GM12872 (cell line): ENCODE measurements at regions not wholly inside any gene's neighbourhood (a gene's known extent, or its start where the extent isn't known, plus 50 kb on each side); places are given as distances from the start of the nearest gene placed in this dataset.

Source experiments
- TF ChIP-seq, protein P1 (sequence below): IDR thresholded peaks from 3 replicates; pipeline ENCODE4 v1.5.1; 2011; ENCODE audit warnings: low read depth, mild to moderate bottlenecking, low read length, moderate library complexity; ENCODE audit not compliant: insufficient read depth

DNA sequence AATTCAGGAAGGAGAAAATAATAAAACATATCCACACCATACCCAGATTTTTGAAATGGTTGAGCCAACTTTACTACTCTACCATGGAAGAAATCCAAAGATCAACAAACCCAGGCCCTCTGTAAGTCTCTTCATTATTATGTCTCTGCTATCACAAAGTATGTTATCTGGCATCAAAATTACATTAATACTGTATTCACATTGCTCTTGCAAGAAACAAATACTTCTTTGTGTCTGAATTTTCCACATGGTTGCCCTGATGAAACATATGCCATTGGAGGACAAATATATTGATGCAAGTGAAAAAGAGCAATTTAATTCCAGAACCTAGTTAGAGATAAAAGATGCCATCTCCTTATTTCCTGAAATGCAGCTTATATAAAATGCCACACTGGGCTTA, 204.0 kb downstream of the FZD1 start:
- TF ChIP-seq, protein P1, sequence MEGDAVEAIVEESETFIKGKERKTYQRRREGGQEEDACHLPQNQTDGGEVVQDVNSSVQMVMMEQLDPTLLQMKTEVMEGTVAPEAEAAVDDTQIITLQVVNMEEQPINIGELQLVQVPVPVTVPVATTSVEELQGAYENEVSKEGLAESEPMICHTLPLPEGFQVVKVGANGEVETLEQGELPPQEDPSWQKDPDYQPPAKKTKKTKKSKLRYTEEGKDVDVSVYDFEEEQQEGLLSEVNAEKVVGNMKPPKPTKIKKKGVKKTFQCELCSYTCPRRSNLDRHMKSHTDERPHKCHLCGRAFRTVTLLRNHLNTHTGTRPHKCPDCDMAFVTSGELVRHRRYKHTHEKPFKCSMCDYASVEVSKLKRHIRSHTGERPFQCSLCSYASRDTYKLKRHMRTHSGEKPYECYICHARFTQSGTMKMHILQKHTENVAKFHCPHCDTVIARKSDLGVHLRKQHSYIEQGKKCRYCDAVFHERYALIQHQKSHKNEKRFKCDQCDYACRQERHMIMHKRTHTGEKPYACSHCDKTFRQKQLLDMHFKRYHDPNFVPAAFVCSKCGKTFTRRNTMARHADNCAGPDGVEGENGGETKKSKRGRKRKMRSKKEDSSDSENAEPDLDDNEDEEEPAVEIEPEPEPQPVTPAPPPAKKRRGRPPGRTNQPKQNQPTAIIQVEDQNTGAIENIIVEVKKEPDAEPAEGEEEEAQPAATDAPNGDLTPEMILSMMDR, result no peak

DNA sequence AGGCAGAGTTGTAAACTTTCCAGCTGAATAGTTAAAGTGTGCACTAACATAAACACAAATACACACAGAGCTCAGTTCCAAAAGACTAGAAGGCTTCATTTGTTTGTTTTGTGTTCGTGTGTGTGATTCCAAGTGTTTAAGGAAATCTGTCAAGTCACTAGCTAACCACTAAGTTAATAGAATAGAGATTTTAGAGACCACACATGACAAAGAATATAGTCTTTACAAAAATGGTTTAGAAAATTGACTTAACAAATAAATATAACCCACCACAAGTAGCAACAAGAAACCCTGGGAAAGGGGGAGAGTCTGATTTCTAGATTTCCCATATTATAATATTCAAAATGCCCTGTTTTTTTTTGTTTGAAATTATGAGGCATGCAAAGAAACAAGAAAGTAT, 209.4 kb downstream of the FZD1 start:
- TF ChIP-seq, protein P1, result no peak

DNA sequence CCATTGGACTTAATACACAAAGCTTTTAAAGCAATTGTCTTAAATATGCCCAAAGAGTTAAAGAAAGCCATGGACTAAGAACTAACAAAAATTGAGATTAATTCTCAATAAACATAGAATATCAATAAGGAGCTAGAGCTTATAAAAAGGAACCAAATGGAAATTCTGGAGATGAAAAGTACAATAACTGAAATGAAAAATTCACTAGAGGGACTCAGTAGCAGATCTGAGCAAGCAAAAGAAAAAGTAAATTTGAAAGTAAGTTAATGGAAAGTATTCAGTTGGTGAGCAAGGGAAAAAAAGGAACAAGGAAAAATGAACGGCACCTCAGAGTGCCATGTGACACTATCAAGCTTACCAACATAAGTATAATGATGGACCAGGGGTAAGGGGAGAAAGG, 209.8 kb downstream of the FZD1 start:
- TF ChIP-seq, protein P1, result no peak

DNA sequence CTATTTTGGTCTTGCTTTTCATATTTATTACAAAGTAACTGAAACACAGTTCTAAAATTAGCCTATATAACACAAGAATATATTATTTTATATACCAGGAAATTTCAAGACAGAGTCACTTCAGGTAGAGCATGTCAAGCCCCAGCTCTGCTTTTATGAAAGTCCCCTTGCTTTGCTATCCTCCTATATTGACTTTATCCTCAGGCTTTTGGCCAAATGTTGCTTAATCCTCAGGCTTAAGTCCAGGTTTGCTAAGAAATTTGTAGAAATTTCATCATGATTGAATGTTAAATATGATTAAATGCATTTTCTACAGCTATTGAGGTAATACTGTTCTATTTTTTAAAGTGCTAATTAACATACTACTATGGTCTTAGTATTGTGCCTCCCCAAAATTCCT, 227.6 kb downstream of the FZD1 start:
- TF ChIP-seq, protein P1, result no peak

DNA sequence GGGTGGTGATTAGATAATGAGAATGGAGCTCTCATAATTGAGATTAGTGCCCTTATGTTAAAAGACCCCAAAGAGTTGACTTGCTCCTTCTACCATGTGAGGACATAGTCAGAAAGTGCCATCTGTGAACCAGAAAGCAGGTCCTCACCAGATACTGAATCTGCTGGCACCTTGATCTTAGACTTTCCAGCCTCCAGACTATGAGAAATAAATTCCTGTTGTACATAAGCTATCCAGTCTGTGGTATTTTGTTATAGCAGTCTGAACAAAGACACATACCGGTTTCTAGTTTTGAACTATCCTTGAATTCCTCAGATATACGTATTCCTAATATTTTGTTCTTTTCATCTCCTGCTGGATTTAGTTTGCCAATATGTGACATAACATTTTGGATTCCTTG, 228.1 kb downstream of the FZD1 start:
- TF ChIP-seq, protein P1, result no peak

DNA sequence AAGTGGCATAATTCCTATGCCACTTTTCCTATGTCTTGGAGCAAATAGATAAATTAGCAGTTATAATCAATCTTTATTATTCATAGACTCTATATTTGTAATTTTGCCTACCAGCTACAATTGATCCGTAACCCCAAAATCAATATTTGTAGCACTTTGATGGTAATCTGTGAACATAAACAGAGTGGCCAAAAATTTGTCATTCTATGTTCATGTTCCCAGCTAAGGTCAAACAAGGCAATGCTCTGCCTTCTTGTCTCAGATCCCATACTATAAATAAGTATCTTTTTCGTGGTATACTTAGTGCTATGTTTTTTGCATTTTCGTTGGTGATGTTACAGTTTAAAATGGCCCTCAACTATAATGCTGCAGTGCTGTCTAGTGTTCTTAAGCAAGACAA, 228.5 kb downstream of the FZD1 start:
- TF ChIP-seq, protein P1, result no peak

- TF ChIP-seq, protein P1, result no peak
Observed at GRCh38 chr7:91494450-91494849, 230.2 kb downstream of the FZD1 start.
